Adipocyte (in vitro differentiated cells): ENCODE measurements at regions not wholly inside any gene's neighbourhood (a gene's known extent, or its start where the extent isn't known, plus 50 kb on each side); places are given as distances from the start of the nearest gene placed in this dataset.
"Not testable (repeated sequence)": the region's sequence is repeated elsewhere in the genome, so short reads cannot be mapped to it uniquely, and the experiment has no call there.

Experiments used
- DNase-seq: peaks from one replicate; pipeline ENCODE4 v3.0.0-alpha.2; 2015; ENCODE audit warnings: low read depth
- H3K27me3 ChIP-seq: replicated peaks from 2 replicates; pipeline ENCODE4 v1.7.0; 2013; ENCODE audit warnings: mild to moderate bottlenecking, low read length, moderate library complexity; ENCODE audit not compliant: control insufficient read depth, insufficient read depth
- H3K36me3 ChIP-seq: 2 replicates; pipeline ENCODE4 v1.7.0; 2013; ENCODE audit warnings: low read length, mild to moderate bottlenecking, moderate library complexity; ENCODE audit not compliant: control insufficient read depth, insufficient read depth, severe bottlenecking
- H3K4me1 ChIP-seq: 2 replicates; pipeline ENCODE4 v1.7.0; 2013; ENCODE audit warnings: mild to moderate bottlenecking, low read length, moderate library complexity; ENCODE audit not compliant: control insufficient read depth, insufficient read depth
- H3K4me3 ChIP-seq: 2 replicates; pipeline ENCODE4 v1.7.0; 2013; ENCODE audit warnings: mild to moderate bottlenecking, low read length, moderate library complexity
- H3K9ac ChIP-seq: 2 replicates; pipeline ENCODE4 v1.7.0; 2013; ENCODE audit warnings: mild to moderate bottlenecking, low read length, moderate library complexity
- H3K9me3 ChIP-seq: 2 replicates; pipeline ENCODE4 v1.7.0; 2013; ENCODE audit warnings: mild to moderate bottlenecking, low read length, moderate library complexity; ENCODE audit not compliant: control insufficient read depth

GRCh38 chr7:69095649-69096048, 502.6 kb upstream of the AUTS2 start:
- Histone ChIP-seq H3K27me3 (no peaks in the 10 kb centered on the region), H3K4me1 (peaks cover 4% of the 10 kb centered on the region), H3K9ac (no peak overlapping the region), H3K36me3 (no peaks in the 10 kb centered on the region), H3K9me3 (peaks cover 25% of the 10 kb centered on the region), H3K4me3 (no peak overlapping the region)
- DNase-seq, result no peak

GRCh38 chr7:69104023-69104422, 494.3 kb upstream of the AUTS2 start:
- H3K27me3 ChIP-seq, result no peaks in the 10 kb centered on the region
- H3K9ac ChIP-seq, result no peak overlapping the region
- no peaks in the 10 kb centered on the region for H3K4me1 ChIP-seq
- H3K36me3 ChIP-seq, result no peaks in the 10 kb centered on the region
- no peak for DNase-seq
- no peak overlapping the region for H3K4me3 ChIP-seq
- H3K9me3 ChIP-seq, result no peaks in the 10 kb centered on the region

- H3K4me3 ChIP-seq, result no peak overlapping the region
- no peak overlapping the region for H3K9ac ChIP-seq
- no peak for DNase-seq
- H3K36me3 ChIP-seq, result no peaks in the 10 kb centered on the region
- H3K27me3 ChIP-seq, result no peaks in the 10 kb centered on the region
- no peaks in the 10 kb centered on the region for H3K4me1 ChIP-seq
- H3K9me3 ChIP-seq, result no peaks in the 10 kb centered on the region
Measured at GRCh38 chr7:69105092-69105491, 493.2 kb upstream of the AUTS2 start.

- Histone ChIP-seq H3K9me3 (no peaks in the 10 kb centered on the region), H3K9ac (no peak overlapping the region), H3K4me3 (no peak overlapping the region), H3K27me3 (no peaks in the 10 kb centered on the region), H3K36me3 (no peaks in the 10 kb centered on the region), H3K4me1 (no peaks in the 10 kb centered on the region)
- DNase-seq, result no peak
Measured at GRCh38 chr7:69105981-69106380, 492.3 kb upstream of the AUTS2 start.

GRCh38 chr7:69106449-69106848, 491.8 kb upstream of the AUTS2 start:
- not testable (repeated sequence) for H3K27me3 ChIP-seq, H3K9ac ChIP-seq, H3K4me3 ChIP-seq

GRCh38 chr7:69106946-69107345, 491.3 kb upstream of the AUTS2 start:
- H3K9ac ChIP-seq, H3K4me1 ChIP-seq, H3K36me3 ChIP-seq, DNase-seq, H3K4me3 ChIP-seq, H3K9me3 ChIP-seq, H3K27me3 ChIP-seq: not testable (repeated sequence)

More at GRCh38 chr7:69106449-69106848, 491.8 kb upstream of the AUTS2 start:
- H3K4me1 ChIP-seq, H3K36me3 ChIP-seq, DNase-seq, H3K9me3 ChIP-seq: not testable (repeated sequence)

GRCh38 chr7:69108097-69108496, 490.2 kb upstream of the AUTS2 start:
- Histone ChIP-seq H3K36me3 (no peaks in the 10 kb centered on the region), H3K9me3 (no peaks in the 10 kb centered on the region), H3K27me3 (no peaks in the 10 kb centered on the region), H3K9ac (no peak overlapping the region), H3K4me3 (no peak overlapping the region), H3K4me1 (no peaks in the 10 kb centered on the region)
- DNase-seq, result no peak

GRCh38 chr7:69109246-69109645, 489.0 kb upstream of the AUTS2 start:
- Histone ChIP-seq H3K36me3 (no peaks in the 10 kb centered on the region), H3K9me3 (no peaks in the 10 kb centered on the region), H3K9ac (no peak overlapping the region), H3K27me3 (no peaks in the 10 kb centered on the region), H3K4me1 (no peaks in the 10 kb centered on the region), H3K4me3 (no peak overlapping the region)
- DNase-seq, result no peak

- Histone ChIP-seq H3K9ac (no peak overlapping the region), H3K27me3 (no peaks in the 10 kb centered on the region), H3K4me3 (no peak overlapping the region), H3K36me3 (no peaks in the 10 kb centered on the region), H3K9me3 (peaks cover 3% of the 10 kb centered on the region), H3K4me1 (no peaks in the 10 kb centered on the region)
- no peak for DNase-seq
Measured at GRCh38 chr7:69109879-69110278, 488.4 kb upstream of the AUTS2 start.

GRCh38 chr7:69110450-69111050, 487.7 kb upstream of the AUTS2 start:
- Histone ChIP-seq H3K27me3 (no peaks in the 10 kb centered on the region), H3K9me3 (peaks cover 7% of the 10 kb centered on the region), H3K9ac (no peak overlapping the region), H3K4me1 (no peaks in the 10 kb centered on the region), H3K36me3 (no peaks in the 10 kb centered on the region), H3K4me3 (no peak overlapping the region)
- DNase-seq, result no peak

- Histone ChIP-seq H3K4me1 (no peaks in the 10 kb centered on the region), H3K9ac (no peak overlapping the region)
- peak; percentile 11 for DNase-seq
Measured at GRCh38 chr7:69114374-69114773, 483.9 kb upstream of the AUTS2 start.

GRCh38 chr7:69115788-69116187, 482.5 kb upstream of the AUTS2 start:
- no peak for DNase-seq
- no peaks in the 10 kb centered on the region for H3K27me3 ChIP-seq
- H3K4me3 ChIP-seq, result no peak overlapping the region
- no peaks in the 10 kb centered on the region for H3K4me1 ChIP-seq
- H3K36me3 ChIP-seq, result no peaks in the 10 kb centered on the region
- no peak overlapping the region for H3K9ac ChIP-seq
- peaks cover 7% of the 10 kb centered on the region for H3K9me3 ChIP-seq

More at GRCh38 chr7:69114374-69114773, 483.9 kb upstream of the AUTS2 start:
- Histone ChIP-seq H3K9me3 (peaks cover 7% of the 10 kb centered on the region), H3K36me3 (no peaks in the 10 kb centered on the region), H3K27me3 (no peaks in the 10 kb centered on the region), H3K4me3 (no peak overlapping the region)
